ENCODE measurements at regions not wholly inside any gene's neighbourhood (a gene's known extent, or its start where the extent isn't known, plus 50 kb on each side); places are given as distances from the start of the nearest gene placed in this dataset.
"Not testable (repeated sequence)": the region's sequence is repeated elsewhere in the genome, so short reads cannot be mapped to it uniquely, and the experiment has no call there.

- not testable (repeated sequence) for H3K79me2 ChIP-seq (ENCODE audit: insufficient read depth, low read length); H3K4me1 ChIP-seq (ENCODE audit: insufficient read depth, low read length); H2AK5ac ChIP-seq (ENCODE audit: insufficient read length, low read length); H3K23ac ChIP-seq (ENCODE audit: insufficient read length, low read depth, low read length); H3K27me3 ChIP-seq (ENCODE audit: insufficient read depth, low read length); H3K9ac ChIP-seq (ENCODE audit: extremely low read depth, insufficient read length, low read length); H3K14ac ChIP-seq (ENCODE audit: insufficient read depth, low read length); H3K23me2 ChIP-seq (ENCODE audit: insufficient read length, low read depth, low read length, poor library complexity, severe bottlenecking); H2AFZ ChIP-seq (ENCODE audit: low read length); H3K4me2 ChIP-seq (ENCODE audit: insufficient read depth, insufficient read length, low read length); H2BK12ac ChIP-seq (ENCODE audit: insufficient read length, low read depth, low read length); H3K9me3 ChIP-seq (ENCODE audit: control insufficient read depth, low read depth, low read length); H3K56ac ChIP-seq (ENCODE audit: insufficient read length, low read depth, low read length); H3K18ac ChIP-seq (ENCODE audit: insufficient read length, low read depth, low read length); H3K4ac ChIP-seq (ENCODE audit: low read depth, low read length); H3K79me1 ChIP-seq (ENCODE audit: insufficient read depth, low read depth, low read length, poor library complexity, severe bottlenecking); H3K27me3 Mint-ChIP-seq (ENCODE audit: low read depth); H3K27ac ChIP-seq (ENCODE audit: insufficient read length, low read depth, low read length); H2BK20ac ChIP-seq (ENCODE audit: low read depth, low read length, poor library complexity, severe bottlenecking); H4K20me1 ChIP-seq (ENCODE audit: control insufficient read depth, insufficient read depth, insufficient read length); H3K4me1 Mint-ChIP-seq; H2BK15ac ChIP-seq (ENCODE audit: low read depth, low read length); H4K5ac ChIP-seq (ENCODE audit: insufficient read length, low read depth, low read length); H4K8ac ChIP-seq (replicated peaks; ENCODE audit: insufficient read length, low read depth, low read length); H3K36me3 Mint-ChIP-seq (ENCODE audit: insufficient read depth in 1 of 3, low read depth in 3 of 3); H3K4me3 Mint-ChIP-seq; H2BK5ac ChIP-seq (ENCODE audit: insufficient read length, low read length); H3K27ac Mint-ChIP-seq; H3T11ph ChIP-seq (ENCODE audit: low read length); DNase-seq; H4K91ac ChIP-seq (ENCODE audit: insufficient read length, low read depth, low read length); H2BK120ac ChIP-seq (ENCODE audit: low read depth, low read length, poor library complexity, severe bottlenecking)
- WGBS (ENCODE audit: extremely low coverage, insufficient read length, low lambda C conversion rate): no CpG with 5 or more reads among the region's 1 CpG
- H3K9me3 Mint-ChIP-seq: peaks cover 18 to 33% of the 10 kb centered on the region in 2 experiments; a peak in 4 of 5 replicates
These were observed 421.0 kb downstream of the RPIA start for GRCh38 chr2:89112434-89112833.

GRCh38 chr2:89113286-89113685 lies 421.8 kb downstream of the RPIA start:
- not testable (repeated sequence) for H3K79me2 ChIP-seq (ENCODE audit: insufficient read depth, low read length); H4K5ac ChIP-seq (ENCODE audit: insufficient read length, low read depth, low read length); DNase-seq; H2BK15ac ChIP-seq (ENCODE audit: low read depth, low read length); H3K4ac ChIP-seq (ENCODE audit: low read depth, low read length); H3K79me1 ChIP-seq (ENCODE audit: insufficient read depth, low read depth, low read length, poor library complexity, severe bottlenecking); H3K4me2 ChIP-seq (ENCODE audit: insufficient read depth, insufficient read length, low read length); H3K14ac ChIP-seq (ENCODE audit: insufficient read depth, low read length); H2BK20ac ChIP-seq (ENCODE audit: low read depth, low read length, poor library complexity, severe bottlenecking); H3K27ac ChIP-seq (ENCODE audit: insufficient read length, low read depth, low read length); H3K4me1 Mint-ChIP-seq; H2BK120ac ChIP-seq (ENCODE audit: low read depth, low read length, poor library complexity, severe bottlenecking); H3K9me3 ChIP-seq (ENCODE audit: control insufficient read depth, low read depth, low read length); H3K27me3 ChIP-seq (ENCODE audit: insufficient read depth, low read length); H3K27ac Mint-ChIP-seq; H2BK12ac ChIP-seq (ENCODE audit: insufficient read length, low read depth, low read length); H3K4me3 Mint-ChIP-seq; H2BK5ac ChIP-seq (ENCODE audit: insufficient read length, low read length); H3K23ac ChIP-seq (ENCODE audit: insufficient read length, low read depth, low read length); H3K36me3 Mint-ChIP-seq (ENCODE audit: insufficient read depth in 1 of 3, low read depth in 3 of 3); H4K91ac ChIP-seq (ENCODE audit: insufficient read length, low read depth, low read length); H3K56ac ChIP-seq (ENCODE audit: insufficient read length, low read depth, low read length); H3K23me2 ChIP-seq (ENCODE audit: insufficient read length, low read depth, low read length, poor library complexity, severe bottlenecking); H3K4me1 ChIP-seq (ENCODE audit: insufficient read depth, low read length); H3K18ac ChIP-seq (ENCODE audit: insufficient read length, low read depth, low read length); H4K8ac ChIP-seq (replicated peaks; ENCODE audit: insufficient read length, low read depth, low read length); H2AK5ac ChIP-seq (ENCODE audit: insufficient read length, low read length); H3K9ac ChIP-seq (ENCODE audit: extremely low read depth, insufficient read length, low read length); H4K20me1 ChIP-seq (ENCODE audit: control insufficient read depth, insufficient read depth, insufficient read length); H3T11ph ChIP-seq (ENCODE audit: low read length); H3K27me3 Mint-ChIP-seq (ENCODE audit: low read depth); H2AFZ ChIP-seq (ENCODE audit: low read length)
- H3K9me3 Mint-ChIP-seq: peaks cover 18 to 38% of the 10 kb centered on the region in 2 experiments; a peak in 4 of 5 replicates

GRCh38 chr2:89129440-89129839 lies 438.0 kb downstream of the RPIA start:
- not testable (repeated sequence) for H3T11ph ChIP-seq (ENCODE audit: low read length); H3K23me2 ChIP-seq (ENCODE audit: insufficient read length, low read depth, low read length, poor library complexity, severe bottlenecking); DNase-seq; H3K4me3 Mint-ChIP-seq; H2AK5ac ChIP-seq (ENCODE audit: insufficient read length, low read length); H3K27ac Mint-ChIP-seq; H3K18ac ChIP-seq (ENCODE audit: insufficient read length, low read depth, low read length); H3K23ac ChIP-seq (ENCODE audit: insufficient read length, low read depth, low read length); H3K79me2 ChIP-seq (ENCODE audit: insufficient read depth, low read length); H3K4me1 ChIP-seq (ENCODE audit: insufficient read depth, low read length); H3K4ac ChIP-seq (ENCODE audit: low read depth, low read length); H3K27me3 Mint-ChIP-seq (ENCODE audit: low read depth); H3K14ac ChIP-seq (ENCODE audit: insufficient read depth, low read length); H2BK120ac ChIP-seq (ENCODE audit: low read depth, low read length, poor library complexity, severe bottlenecking); H3K27ac ChIP-seq (ENCODE audit: insufficient read length, low read depth, low read length); H4K5ac ChIP-seq (ENCODE audit: insufficient read length, low read depth, low read length); H4K20me1 ChIP-seq (ENCODE audit: control insufficient read depth, insufficient read depth, insufficient read length); H3K56ac ChIP-seq (ENCODE audit: insufficient read length, low read depth, low read length); H2BK20ac ChIP-seq (ENCODE audit: low read depth, low read length, poor library complexity, severe bottlenecking); H2BK5ac ChIP-seq (ENCODE audit: insufficient read length, low read length); H3K27me3 ChIP-seq (ENCODE audit: insufficient read depth, low read length); H2AFZ ChIP-seq (ENCODE audit: low read length); H3K79me1 ChIP-seq (ENCODE audit: insufficient read depth, low read depth, low read length, poor library complexity, severe bottlenecking); H3K9ac ChIP-seq (ENCODE audit: extremely low read depth, insufficient read length, low read length); H3K9me3 ChIP-seq (ENCODE audit: control insufficient read depth, low read depth, low read length); H3K4me2 ChIP-seq (ENCODE audit: insufficient read depth, insufficient read length, low read length); H4K91ac ChIP-seq (ENCODE audit: insufficient read length, low read depth, low read length); H2BK15ac ChIP-seq (ENCODE audit: low read depth, low read length); H3K4me1 Mint-ChIP-seq; H4K8ac ChIP-seq (replicated peaks; ENCODE audit: insufficient read length, low read depth, low read length); H2BK12ac ChIP-seq (ENCODE audit: insufficient read length, low read depth, low read length)
- Mint-ChIP-seq H3K36me3 (ENCODE audit: insufficient read depth in 1 of 3, low read depth in 3 of 3) (peaks cover 0 to 10% (median 0%) of the 10 kb centered on the region in 3 experiments; a peak in 1 of 7 replicates), H3K9me3 (peaks cover 34 to 66% of the 10 kb centered on the region in 2 experiments)
